ENCODE measurements at regions not wholly inside any gene's neighbourhood (a gene's known extent, or its start where the extent isn't known, plus 50 kb on each side); places are given as distances from the start of the nearest gene placed in this dataset.
"Not testable (repeated sequence)": the region's sequence is repeated elsewhere in the genome, so short reads cannot be mapped to it uniquely, and the experiment has no call there.

GRCh38 chr2:8602809-8603208 lies 79.0 kb upstream of the ID2 start:
- TF ChIP-seq FOSL1 (IDR thresholded peaks at IDR 0.05; ENCODE audit: low read depth), result peak; percentile 46
- no peak for TF ChIP-seq ELF1 (IDR thresholded peaks at IDR 0.05; ENCODE audit: borderline replicate concordance, low read depth)
- peak; percentile 64 for TF ChIP-seq SP1 (IDR thresholded peaks at IDR 0.05; ENCODE audit: low read depth)
- TF ChIP-seq JUND (IDR thresholded peaks at IDR 0.05), result no peak; the same call in 1 of the 2 replicates
- TF ChIP-seq CTCF (IDR thresholded peaks at IDR 0.05 in 2 of 3, conservative IDR thresholded peaks at IDR 0.05 in 1 of 3; ENCODE audit: borderline replicate concordance in 1 of 3, insufficient read depth in 1 of 3, low read depth in 2 of 3, low read length in 2 of 3), result no peak
- TF ChIP-seq EZH2 (IDR thresholded peaks at IDR 0.05), result no peak
- 0 out of 2 replicates have a peak, but pooled peaks have one; percentile 40 for TF ChIP-seq CBX3 (IDR thresholded peaks at IDR 0.05; ENCODE audit: low read depth)
- no peak for TF ChIP-seq EZH2phosphoT487 (IDR thresholded peaks at IDR 0.05; ENCODE audit: borderline replicate concordance)
- H3K9me3 ChIP-seq (ENCODE audit: control insufficient read depth in 1 of 2, insufficient read depth in 1 of 2, low read depth in 1 of 2, low read length in 2 of 2), result no peaks in the 10 kb centered on the region
- H2AFZ ChIP-seq (ENCODE audit: low read depth, low read length, poor library complexity, severe bottlenecking), result peak overlapping the region; percentile 56
- H4K20me1 ChIP-seq (ENCODE audit: insufficient read depth), result no peaks in the 10 kb centered on the region
- H3K27ac ChIP-seq (ENCODE audit: low read depth, low read length), result no peak overlapping the region
- no peaks in the 10 kb centered on the region for H3K79me2 ChIP-seq (ENCODE audit: insufficient read depth, low read length)
- no peaks in the 10 kb centered on the region for H3K36me3 ChIP-seq (ENCODE audit: control insufficient read depth in 1 of 2, insufficient read depth in 2 of 2, low read length in 2 of 2)
- 0 out of 2 replicates have a peak, but pooled peaks cover 3% of the 10 kb centered on the region for H3K9me2 ChIP-seq (ENCODE audit: insufficient read depth)
- peaks cover 9 to 30% of the 10 kb centered on the region in 2 experiments for H3K4me1 ChIP-seq (ENCODE audit: control insufficient read depth in 1 of 2, insufficient read depth in 2 of 2, low read length in 2 of 2)
- ChIA-PET RAD21 (ENCODE audit: low non-redundant PET in 1 of 2, low total read pairs in 2 of 2, uncharacterized antibody in 2 of 2, unreplicated experiment in 2 of 2) (no interaction called here), POLR2A (no interaction called here), CTCF (no interaction called here)
- no TSS peak for BruUV-seq (replicated peaks)
- DNase-seq (ENCODE audit: low read depth, low spot score) (no peak), ATAC-seq (no peak)
- intact Hi-C loops (cut with micrococcal nuclease), result no loop called here
- H3K27me3 ChIP-seq (ENCODE audit: insufficient read depth, low read length), result no peaks in the 10 kb centered on the region
- H3K9ac ChIP-seq (ENCODE audit: low read length), result no peak overlapping the region
- H3K4me2 ChIP-seq (ENCODE audit: low read length), result peak overlapping the region; percentile 18; the same call in 1 of the 2 replicates
- H3K4me3 ChIP-seq (replicated peaks in 1 of 2; ENCODE audit: low read depth in 1 of 2, low read length in 2 of 2), result no peak overlapping the region

GRCh38 chr2:8603356-8603755 lies 78.5 kb upstream of the ID2 start:
- DNase-seq (ENCODE audit: low read depth, low spot score); H2AFZ ChIP-seq (ENCODE audit: low read depth, low read length, poor library complexity, severe bottlenecking); H3K4me2 ChIP-seq (ENCODE audit: low read length); CTCF ChIA-PET; H3K27ac ChIP-seq (ENCODE audit: low read depth, low read length); H3K79me2 ChIP-seq (ENCODE audit: insufficient read depth, low read length); H3K36me3 ChIP-seq (ENCODE audit: control insufficient read depth in 1 of 2, insufficient read depth in 2 of 2, low read length in 2 of 2); H3K9ac ChIP-seq (ENCODE audit: low read length); ATAC-seq; H4K20me1 ChIP-seq (ENCODE audit: insufficient read depth); H3K9me2 ChIP-seq (ENCODE audit: insufficient read depth); intact Hi-C loops (cut with micrococcal nuclease); POLR2A ChIA-PET; BruUV-seq (replicated peaks); H3K27me3 ChIP-seq (ENCODE audit: insufficient read depth, low read length); H3K4me3 ChIP-seq (replicated peaks in 1 of 2; ENCODE audit: low read depth in 1 of 2, low read length in 2 of 2); H3K9me3 ChIP-seq (ENCODE audit: control insufficient read depth in 1 of 2, insufficient read depth in 1 of 2, low read depth in 1 of 2, low read length in 2 of 2); RAD21 ChIA-PET (ENCODE audit: low non-redundant PET in 1 of 2, low total read pairs in 2 of 2, uncharacterized antibody in 2 of 2, unreplicated experiment in 2 of 2): not testable (repeated sequence)
- H3K4me1 ChIP-seq (ENCODE audit: control insufficient read depth in 1 of 2, insufficient read depth in 2 of 2, low read length in 2 of 2), result peaks cover 6 to 24% of the 10 kb centered on the region in 2 experiments
